HCT116 (cell line): ENCODE measurements at regions not wholly inside any gene's neighbourhood (a gene's known extent, or its start where the extent isn't known, plus 50 kb on each side); places are given as distances from the start of the nearest gene placed in this dataset.

Source experiments
- ATAC-seq: fragments of 200-7000 bp; cut with Tn5 transposase; 2 replicates; pipeline ENCODE4 v1.9.1; 2020; ENCODE audit warnings: mild to moderate bottlenecking, moderate library complexity
- BruUV-seq: library from RNA; stranded (reverse); fragments of 400-500 nt; replicated peaks from 2 replicates; lab custom pipeline; 2021; lab: Mats Ljungman, UMichigan
- CTCF ChIA-PET: fragments of 300-600 bp; sonication (Branson Sonifier 250); formaldehyde crosslinking; loops from one replicate; lab custom pipeline; 2021; ENCODE audit warnings: antibody characterized with exemption; lab: Charles Lee
- POLR2A ChIA-PET: fragments of 300-600, 350-600 bp; sonication (Branson Sonifier 250); formaldehyde crosslinking; loops from one replicate; lab custom pipeline; 2021; ENCODE audit warnings: antibody characterized with exemption; lab: Charles Lee
- RAD21 ChIA-PET, 2 experiments: fragments of 300-600 bp; sonication (Branson Sonifier 250); formaldehyde crosslinking; loops; one replicate each; lab custom pipeline; 2023; ENCODE audit warnings: low total read pairs in 2 of 2; ENCODE audit not compliant: uncharacterized antibody in 2 of 2, unreplicated experiment in 2 of 2, low non-redundant PET in 1 of 2; lab: Charles Lee
- DNase-seq: peaks from one replicate; pipeline ENCODE4 v3.0.0-alpha.2; 2010; ENCODE audit warnings: low read depth, low spot score
- H2AFZ ChIP-seq: fragments of 200-600 bp; shearing (Covaris generic), sonication (generic); 2 replicates; pipeline ENCODE4 v1.6.1; 2017; ENCODE audit warnings: low read depth, mixed run types, mixed read lengths, antibody characterized with exemption, low read length; ENCODE audit not compliant: poor library complexity, severe bottlenecking
- H3K27ac ChIP-seq: 2 replicates; pipeline ENCODE4 v1.5.1; 2012; ENCODE audit warnings: low read depth, low read length
- H3K27me3 ChIP-seq: fragments of 200-600 bp; sonication (generic); 2 replicates; pipeline ENCODE4 v1.6.1; 2016; ENCODE audit warnings: mixed run types, low read length, mixed read lengths; ENCODE audit not compliant: insufficient read depth
- H3K36me3 ChIP-seq, 2 experiments: fragments of 200-500 bp in 1 of 2; fragments of 200-600 bp in 1 of 2; sonication (Bioruptor generic) in 1 of 2; sonication (generic) in 1 of 2; 2 replicates each; pipeline versions ENCODE4 v1.5.1 to v1.6.1; 2014 to 2016; ENCODE audit warnings: low read length in 2 of 2, inconsistent platforms in 1 of 2, mixed read lengths in 1 of 2, mixed run types in 1 of 2; ENCODE audit not compliant: insufficient read depth in 2 of 2, control insufficient read depth in 1 of 2
- H3K4me1 ChIP-seq, 2 experiments: fragments of 200-600 bp in 1 of 2; sonication (generic) in 1 of 2; 2 replicates each; pipeline versions ENCODE4 v1.5.1 to v1.6.1; 2012 to 2017; ENCODE audit warnings: low read length in 2 of 2, inconsistent platforms in 1 of 2, mild to moderate bottlenecking in 1 of 2, mixed read lengths in 1 of 2, mixed run types in 1 of 2, moderate library complexity in 1 of 2; ENCODE audit not compliant: insufficient read depth in 2 of 2, control insufficient read depth in 1 of 2
- H3K4me2 ChIP-seq: fragments of 200-600 bp; sonication (generic); 2 replicates; pipeline ENCODE4 v1.6.1; 2017; ENCODE audit warnings: mixed run types, low read length, mixed read lengths
- H3K4me3 ChIP-seq, 2 experiments: fragments of 200-600 bp in 1 of 2; sonication (generic) in 1 of 2; replicated peaks in 1 of 2; 2 replicates each; pipeline ENCODE4 v1.5.1; 2011 to 2016; ENCODE audit warnings: low read length in 2 of 2, control low read depth in 1 of 2, low read depth in 1 of 2, mild to moderate bottlenecking in 1 of 2, mixed read lengths in 1 of 2, mixed run types in 1 of 2
- H3K79me2 ChIP-seq: fragments of 200-600 bp; sonication (generic); 2 replicates; pipeline ENCODE4 v1.6.1; 2017; ENCODE audit warnings: mild to moderate bottlenecking, mixed run types, low read length, moderate library complexity, mixed read lengths; ENCODE audit not compliant: insufficient read depth
- H3K9ac ChIP-seq: fragments of 200-600 bp; sonication (generic); 2 replicates; pipeline ENCODE4 v1.6.1; 2016; ENCODE audit warnings: low read length, mixed read lengths
- H3K9me2 ChIP-seq: fragments of 200-600 bp; sonication (generic), shearing (Covaris generic); 2 replicates; pipeline ENCODE4 v1.6.1; 2017; ENCODE audit warnings: mixed run types, mild to moderate bottlenecking, moderate library complexity; ENCODE audit not compliant: insufficient read depth
- H3K9me3 ChIP-seq, 2 experiments: fragments of 200-500 bp in 1 of 2; fragments of 200-600 bp in 1 of 2; sonication (Bioruptor generic) in 1 of 2; sonication (generic) in 1 of 2; 2 replicates each; pipeline ENCODE4 v1.6.1; 2014 to 2017; ENCODE audit warnings: low read length in 2 of 2, mixed read lengths in 2 of 2, inconsistent platforms in 1 of 2, low read depth in 1 of 2, mild to moderate bottlenecking in 1 of 2, mixed run types in 1 of 2, moderate library complexity in 1 of 2; ENCODE audit not compliant: control insufficient read depth in 1 of 2, insufficient read depth in 1 of 2
- H4K20me1 ChIP-seq: fragments of 200-600 bp; sonication (generic), shearing (Covaris generic); 2 replicates; pipeline ENCODE4 v1.6.1; 2017; ENCODE audit warnings: mixed run types, mild to moderate bottlenecking, moderate library complexity; ENCODE audit not compliant: insufficient read depth
- EGR1 ChIP-seq: IDR thresholded peaks from 2 replicates; pipeline ENCODE4 v1.6.1; 2012; ENCODE audit warnings: low read depth
- ELF1 ChIP-seq: IDR thresholded peaks from 2 replicates; pipeline ENCODE4 v1.6.1; 2012; ENCODE audit warnings: low read depth, borderline replicate concordance
- EZH2 ChIP-seq: fragments of 200-600 bp; sonication (generic); IDR thresholded peaks from 2 replicates; pipeline ENCODE4 v1.6.1; 2017; ENCODE audit warnings: antibody characterized with exemption, mixed run types
- JUND ChIP-seq: IDR thresholded peaks from 2 replicates; pipeline ENCODE4 v1.6.1; 2012
- MAX ChIP-seq: IDR thresholded peaks from 2 replicates; pipeline ENCODE4 v1.6.1; 2012
- POLR2A ChIP-seq: IDR thresholded peaks from 2 replicates; pipeline ENCODE4 v1.7.0; 2011; ENCODE audit warnings: borderline replicate concordance; ENCODE audit not compliant: insufficient read depth, insufficient read length; ENCODE audit errors: extremely low read depth
- SIN3A ChIP-seq: IDR thresholded peaks from 2 replicates; pipeline ENCODE4 v1.6.1; 2012; ENCODE audit warnings: low read depth
- SRF ChIP-seq: IDR thresholded peaks from 2 replicates; pipeline ENCODE4 v1.6.1; 2012; ENCODE audit warnings: low read depth
- ZBTB33 ChIP-seq: IDR thresholded peaks from 2 replicates; pipeline ENCODE4 v1.6.1; 2011; ENCODE audit warnings: mild to moderate bottlenecking, low read length, moderate library complexity; ENCODE audit not compliant: insufficient replicate concordance; ENCODE audit errors: extremely low read depth
- intact Hi-C: fragments of 100-400 bp; cut with micrococcal nuclease; formaldehyde crosslinking; loops from 2 replicates; pipeline ENCODE4 v1.10.0; 2022

- no peak for TF ChIP-seq EZH2
- no peak for TF ChIP-seq EGR1
- no peak for TF ChIP-seq MAX
- TF ChIP-seq JUND, result no peak
These were observed 107.7 kb upstream of the MEIS1 start (continued) for GRCh38 chr2:66327066-66327740.

GRCh38 chr2:66324909-66325528 is 109.9 kb upstream of the MEIS1 start:
- RAD21 ChIA-PET, result no interaction called here

More at GRCh38 chr2:66324909-66325528, 109.9 kb upstream of the MEIS1 start:
- Histone ChIP-seq H3K9me3 (no peaks in the 10 kb centered on the region), H3K27me3 (peaks cover 15% of the 10 kb centered on the region; the same call in 1 of the 2 replicates), H3K9me2 (no peaks in the 10 kb centered on the region), H3K36me3 (no peaks in the 10 kb centered on the region), H4K20me1 (no peaks in the 10 kb centered on the region), H3K79me2 (no peaks in the 10 kb centered on the region), H2AFZ (no peak overlapping the region), H3K4me3 (no peak overlapping the region), H3K4me2 (no peak overlapping the region), H3K9ac (no peak overlapping the region), H3K4me1 (no peaks in the 10 kb centered on the region), H3K27ac (no peak overlapping the region)
- intact Hi-C loops, result no loop called here
- POLR2A ChIA-PET, result no interaction called here
- TF ChIP-seq ZBTB33 (no peak), SRF (no peak), POLR2A (no peak), ELF1 (no peak), SIN3A (no peak)
- DNase-seq (no peak), ATAC-seq (no peak)
- no TSS peak for BruUV-seq
- CTCF ChIA-PET, result no interaction called here
